H1 (cell line): ENCODE measurements at regions not wholly inside any gene's neighbourhood (a gene's known extent, or its start where the extent isn't known, plus 50 kb on each side); places are given as distances from the start of the nearest gene placed in this dataset.

ENCODE experiments used
- CTCF ChIA-PET: fragments of 300-600 bp; sonication (Branson Sonifier 250); formaldehyde crosslinking; loops from one replicate; lab custom pipeline; 2021; ENCODE audit not compliant: partially characterized antibody; lab: Charles Lee
- POLR2A ChIA-PET: fragments of 300-600 bp; sonication (Branson Sonifier 250); formaldehyde crosslinking; loops from one replicate; lab custom pipeline; 2021; ENCODE audit warnings: inconsistent platforms; ENCODE audit not compliant: partially characterized antibody; lab: Charles Lee
- DNase-seq, 2 experiments: peaks; one replicate each; pipeline versions ENCODE4 v3.0.0 to v3.0.0-alpha.2; 2010 to 2022; ENCODE audit warnings: low spot score in 2 of 2, low read depth in 1 of 2, mixed read lengths in 1 of 2
- FAIRE-seq: peaks from 2 replicates; lab custom pipeline; 2011; peaks lifted over from hg19 to GRCh38; lab: Jason Lieb, UNC
- H2AFZ ChIP-seq: 2 replicates; pipeline ENCODE4 v1.8.1; 2012; ENCODE audit warnings: low read length, inconsistent platforms
- H2AK5ac ChIP-seq: 2 replicates; pipeline ENCODE4 v1.6.1; 2013; ENCODE audit warnings: low read depth, low read length
- H2BK120ac ChIP-seq: replicated peaks from 2 replicates; pipeline ENCODE3; 2013; ENCODE audit warnings: low read depth, low read length, inconsistent platforms
- H2BK12ac ChIP-seq: 2 replicates; pipeline ENCODE4 v1.6.1; 2013; ENCODE audit warnings: low read depth, low read length
- H2BK15ac ChIP-seq: 2 replicates; pipeline ENCODE4 v1.6.1; 2013; ENCODE audit warnings: low read length
- H2BK20ac ChIP-seq: 2 replicates; pipeline ENCODE4 v1.6.1; 2013; ENCODE audit warnings: low read length
- H2BK5ac ChIP-seq: 2 replicates; pipeline ENCODE4 v1.6.1; 2013; ENCODE audit warnings: low read depth, low read length
- H3K14ac ChIP-seq: 2 replicates; pipeline ENCODE4 v1.6.1; 2013; ENCODE audit warnings: inconsistent platforms; ENCODE audit not compliant: insufficient read length
- H3K18ac ChIP-seq: 2 replicates; pipeline ENCODE4 v1.6.1; 2013; ENCODE audit warnings: low read length; ENCODE audit errors: extremely low read depth
- H3K23ac ChIP-seq: 2 replicates; pipeline ENCODE4 v1.6.1; 2013; ENCODE audit warnings: inconsistent platforms; ENCODE audit not compliant: insufficient read length
- H3K23me2 ChIP-seq: 2 replicates; pipeline ENCODE4 v1.6.1; 2013; ENCODE audit warnings: low read depth, low read length
- H3K27ac ChIP-seq: 2 replicates; pipeline ENCODE4 v1.6.1; 2011; ENCODE audit warnings: low read depth, low read length, inconsistent platforms
- H3K27me3 ChIP-seq, 4 experiments: replicated peaks in 1 of 4; 1 replicate in 1 of 4; 2 replicates in 3 of 4; pipeline versions ENCODE4 v1.6.1 to v1.8.1; 2011 to 2013; ENCODE audit warnings: low read length in 3 of 4, mild to moderate bottlenecking in 3 of 4, inconsistent platforms in 2 of 4, mixed read lengths in 2 of 4, moderate library complexity in 1 of 4; ENCODE audit not compliant: control insufficient read depth in 3 of 4, insufficient read depth in 3 of 4; ENCODE audit errors: extremely low read depth in 1 of 4
- H3K36me3 ChIP-seq, 4 experiments: 2 replicates each; pipeline versions ENCODE4 v1.6.1 to v1.8.1; 2011 to 2013; ENCODE audit warnings: mild to moderate bottlenecking in 4 of 4, low read length in 3 of 4, moderate library complexity in 2 of 4, control low read depth in 1 of 4, inconsistent platforms in 1 of 4; ENCODE audit not compliant: insufficient read depth in 4 of 4, control insufficient read depth in 2 of 4
- H3K4ac ChIP-seq: replicated peaks from 2 replicates; pipeline ENCODE3; 2013; ENCODE audit warnings: low read length, low read depth, mixed read lengths, inconsistent platforms; ENCODE audit not compliant: insufficient read length
- H3K4me1 ChIP-seq, 4 experiments: replicated peaks in 1 of 4; 1 replicate in 1 of 4; 2 replicates in 3 of 4; pipeline versions ENCODE4 v1.6.1 to v1.8.1; 2011 to 2013; ENCODE audit warnings: low read length in 3 of 4, inconsistent platforms in 2 of 4, mixed read lengths in 1 of 4; ENCODE audit not compliant: insufficient read depth in 4 of 4, control insufficient read depth in 3 of 4
- H3K4me2 ChIP-seq, 2 experiments: 2 replicates each; pipeline versions ENCODE4 v1.6.1 to v1.8.1; 2011 to 2013; ENCODE audit warnings: low read depth in 2 of 2, low read length in 2 of 2, control low read depth in 1 of 2, inconsistent platforms in 1 of 2, mild to moderate bottlenecking in 1 of 2; ENCODE audit not compliant: insufficient read depth in 1 of 2
- H3K4me3 ChIP-seq, 4 experiments: fragments of 200-600, 300-600 bp in 1 of 4; sonication (generic), shearing (Covaris generic), sonication (Bioruptor Twin) in 1 of 4; 2 replicates each; pipeline versions ENCODE4 v1.5.1 to v1.8.1; 2011 to 2016; ENCODE audit warnings: low read length in 4 of 4, low read depth in 3 of 4, control low read depth in 2 of 4, inconsistent platforms in 2 of 4, mild to moderate bottlenecking in 2 of 4, mixed read lengths in 1 of 4, moderate library complexity in 1 of 4; ENCODE audit not compliant: insufficient read depth in 2 of 4; ENCODE audit errors: extremely low read depth in 1 of 4
- H3K56ac ChIP-seq: replicated peaks from 2 replicates; pipeline ENCODE3; 2013; ENCODE audit warnings: low read depth, mild to moderate bottlenecking, mixed read lengths, low read length, inconsistent platforms; ENCODE audit not compliant: insufficient read length
- H3K79me1 ChIP-seq: 2 replicates; pipeline ENCODE4 v1.6.1; 2013; ENCODE audit warnings: low read depth, low read length, control low read depth
- H3K79me2 ChIP-seq, 2 experiments: 2 replicates each; pipeline versions ENCODE4 v1.6.1 to v1.8.1; 2012 to 2013; ENCODE audit warnings: low read length in 2 of 2, mild to moderate bottlenecking in 2 of 2, inconsistent platforms in 1 of 2; ENCODE audit not compliant: insufficient read depth in 2 of 2, control insufficient read depth in 1 of 2
- H3K9ac ChIP-seq, 4 experiments: replicated peaks in 1 of 4; 1 replicate in 1 of 4; 2 replicates in 3 of 4; pipeline versions ENCODE4 v1.6.1 to v1.8.1; 2011 to 2013; ENCODE audit warnings: low read depth in 3 of 4, low read length in 3 of 4, control low read depth in 2 of 4, mild to moderate bottlenecking in 2 of 4, moderate library complexity in 2 of 4, inconsistent platforms in 1 of 4; ENCODE audit errors: extremely low read depth in 1 of 4
- H3K9me3 ChIP-seq, 2 experiments: 2 replicates each; pipeline versions ENCODE4 v1.6.1 to v1.8.1; 2012 to 2013; ENCODE audit warnings: mild to moderate bottlenecking in 2 of 2, moderate library complexity in 2 of 2, control low read depth in 1 of 2, inconsistent platforms in 1 of 2, low read depth in 1 of 2, low read length in 1 of 2, mixed read lengths in 1 of 2; ENCODE audit not compliant: insufficient read depth in 2 of 2
- H4K20me1 ChIP-seq, 2 experiments: replicated peaks in 1 of 2; 2 replicates each; pipeline versions ENCODE3 to v1.8.1; 2011 to 2013; ENCODE audit warnings: inconsistent platforms in 2 of 2, low read length in 2 of 2, mild to moderate bottlenecking in 1 of 2; ENCODE audit not compliant: insufficient read depth in 2 of 2, control insufficient read depth in 1 of 2
- H4K5ac ChIP-seq: 2 replicates; pipeline ENCODE4 v1.6.1; 2013; ENCODE audit warnings: low read length, low read depth, mixed read lengths, inconsistent platforms; ENCODE audit not compliant: insufficient read length
- H4K8ac ChIP-seq: 2 replicates; pipeline ENCODE4 v1.8.0; 2013; ENCODE audit warnings: mild to moderate bottlenecking, moderate library complexity, low read length, inconsistent platforms; ENCODE audit not compliant: insufficient read depth; ENCODE audit errors: extremely low read depth
- H4K91ac ChIP-seq: replicated peaks from 2 replicates; pipeline ENCODE3; 2013; ENCODE audit warnings: low read length, mixed read lengths, inconsistent platforms; ENCODE audit not compliant: insufficient read length
- CHD2 ChIP-seq: IDR thresholded peaks from 2 replicates; pipeline ENCODE4 v1.6.1; 2012; ENCODE audit warnings: low read length, improper control_type of control experiment
- CREB1 ChIP-seq: IDR thresholded peaks from 2 replicates; pipeline ENCODE4 v1.6.1; 2012; ENCODE audit warnings: inconsistent platforms
- NANOG ChIP-seq: IDR thresholded peaks from 2 replicates; pipeline ENCODE4 v1.6.1; 2011; ENCODE audit warnings: low read length, low read depth, mild to moderate bottlenecking, inconsistent platforms; ENCODE audit not compliant: insufficient read depth, poor library complexity, severe bottlenecking
- NRF1 ChIP-seq: IDR thresholded peaks from 2 replicates; pipeline ENCODE4 v1.6.1; 2011; ENCODE audit warnings: mild to moderate bottlenecking, low read depth, low read length, improper control_type of control experiment
- POLR2AphosphoS5 ChIP-seq: IDR thresholded peaks from 2 replicates; pipeline ENCODE4 v1.6.1; 2011; ENCODE audit warnings: low read depth, low read length
- SRF ChIP-seq: IDR thresholded peaks from 2 replicates; pipeline ENCODE4 v1.6.1; 2011; ENCODE audit warnings: mild to moderate bottlenecking, low read depth, low read length, moderate library complexity
- WGBS, 2 experiments: shearing (Covaris generic) in 1 of 2; methylation state at CpG; one replicate each; pipeline versions ENCODE4 v1.1.6 to v1.1.7; 2013 to 2015; ENCODE audit warnings: low lambda C conversion rate in 2 of 2, mixed read lengths in 2 of 2, inconsistent platforms in 1 of 2, low coverage in 1 of 2, missing lambda C conversion rate in 1 of 2; ENCODE audit not compliant: insufficient replicate concordance in 2 of 2, insufficient coverage in 1 of 2, insufficient read length in 1 of 2; ENCODE audit errors: extremely low coverage in 1 of 2, missing lambda C conversion rate in 1 of 2; 5-methylcytosine and 5-hydroxymethylcytosine counted together
- TF ChIP-seq, protein P1 (sequence below): IDR thresholded peaks from 2 replicates; pipeline ENCODE4 v1.6.1; 2012; ENCODE audit warnings: low read length, inconsistent platforms
- TF ChIP-seq, protein P2 (sequence below): IDR thresholded peaks from 2 replicates; pipeline ENCODE4 v1.6.1; 2011; ENCODE audit warnings: low read length, improper control_type of control experiment

DNA sequence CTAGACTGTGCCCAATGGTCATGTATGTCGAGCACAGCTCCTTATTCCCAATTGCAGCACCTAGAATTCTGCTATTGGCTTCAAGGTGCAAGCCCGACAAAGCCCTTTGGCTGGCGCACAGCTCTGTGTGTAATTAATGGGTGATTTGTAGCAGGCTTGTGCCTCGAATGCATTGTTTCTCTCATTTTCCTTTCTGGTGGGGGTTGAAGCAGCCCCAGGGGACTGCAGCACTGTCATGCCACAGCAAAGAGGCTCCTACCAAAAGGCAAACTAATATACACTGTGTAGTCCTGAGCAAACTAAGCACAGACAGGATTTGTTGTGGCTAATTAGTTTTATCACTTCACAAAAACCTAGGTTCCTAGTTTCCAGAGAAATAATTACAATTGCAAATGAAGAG lies 898.7 kb downstream of the UQCRFS1 start:
- no peak overlapping the region for H3K9ac ChIP-seq
- H3K56ac ChIP-seq = no peak overlapping the region
- no peaks in the 10 kb centered on the region for H4K20me1 ChIP-seq
- no peak overlapping the region for H2BK120ac ChIP-seq
- H3K4me2 ChIP-seq = no peak overlapping the region
- no peak overlapping the region for H4K8ac ChIP-seq
- no peak overlapping the region for H4K91ac ChIP-seq
- 0 out of 7 replicates have a peak, but pooled peaks cover 0 to 2% (median 0%) of the 10 kb centered on the region in 4 experiments for H3K27me3 ChIP-seq
- H2AK5ac ChIP-seq = no peak overlapping the region
- H3K14ac ChIP-seq = no peak overlapping the region
- 0 out of 2 replicates have a peak overlapping the region, but pooled peaks have one; percentile 24 for H2AFZ ChIP-seq
- ChIA-PET POLR2A (no interaction called here), CTCF (interaction anchor here (1.4 to 20.3 kb wide), 4 partner anchors 9 to 340 kb away, joined by 4 to 289 read pairs (median 8); no protein-coding TSS in a partner anchor)
- no peaks in the 10 kb centered on the region for H3K79me1 ChIP-seq
- TF ChIP-seq CREB1 = no peak
- no peak for TF ChIP-seq CHD2
- no peak for TF ChIP-seq POLR2AphosphoS5
- no peak for TF ChIP-seq NANOG
- TF ChIP-seq NRF1 = no peak
- TF ChIP-seq, protein P1, sequence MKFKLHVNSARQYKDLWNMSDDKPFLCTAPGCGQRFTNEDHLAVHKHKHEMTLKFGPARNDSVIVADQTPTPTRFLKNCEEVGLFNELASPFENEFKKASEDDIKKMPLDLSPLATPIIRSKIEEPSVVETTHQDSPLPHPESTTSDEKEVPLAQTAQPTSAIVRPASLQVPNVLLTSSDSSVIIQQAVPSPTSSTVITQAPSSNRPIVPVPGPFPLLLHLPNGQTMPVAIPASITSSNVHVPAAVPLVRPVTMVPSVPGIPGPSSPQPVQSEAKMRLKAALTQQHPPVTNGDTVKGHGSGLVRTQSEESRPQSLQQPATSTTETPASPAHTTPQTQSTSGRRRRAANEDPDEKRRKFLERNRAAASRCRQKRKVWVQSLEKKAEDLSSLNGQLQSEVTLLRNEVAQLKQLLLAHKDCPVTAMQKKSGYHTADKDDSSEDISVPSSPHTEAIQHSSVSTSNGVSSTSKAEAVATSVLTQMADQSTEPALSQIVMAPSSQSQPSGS = no peak
- TF ChIP-seq SRF = no peak
- TF ChIP-seq, protein P2, sequence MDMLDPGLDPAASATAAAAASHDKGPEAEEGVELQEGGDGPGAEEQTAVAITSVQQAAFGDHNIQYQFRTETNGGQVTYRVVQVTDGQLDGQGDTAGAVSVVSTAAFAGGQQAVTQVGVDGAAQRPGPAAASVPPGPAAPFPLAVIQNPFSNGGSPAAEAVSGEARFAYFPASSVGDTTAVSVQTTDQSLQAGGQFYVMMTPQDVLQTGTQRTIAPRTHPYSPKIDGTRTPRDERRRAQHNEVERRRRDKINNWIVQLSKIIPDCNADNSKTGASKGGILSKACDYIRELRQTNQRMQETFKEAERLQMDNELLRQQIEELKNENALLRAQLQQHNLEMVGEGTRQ = no peak
- H3K23ac ChIP-seq = no peak overlapping the region
- peaks cover 0 to 10% (median 5%) of the 10 kb centered on the region in 4 experiments; a peak in 5 of 7 replicates for H3K4me1 ChIP-seq
- no peaks in the 10 kb centered on the region for H3K79me2 ChIP-seq
- no peak overlapping the region for H3K27ac ChIP-seq
- no peaks in the 10 kb centered on the region for H3K9me3 ChIP-seq
- H2BK20ac ChIP-seq = no peak overlapping the region
- H3K4me3 ChIP-seq = no peak overlapping the region
- 86% methylated on average over 4 of the region's 4 CpGs; no CpG with 5 or more reads in 1 of the 2 experiments for WGBS, 2 experiments
- no peak for FAIRE-seq
- H2BK12ac ChIP-seq = no peak overlapping the region
- no peaks in the 10 kb centered on the region for H3K23me2 ChIP-seq
- no peak overlapping the region for H4K5ac ChIP-seq
- H2BK15ac ChIP-seq = no peak overlapping the region
- no peak for DNase-seq
- no peak overlapping the region for H3K18ac ChIP-seq
- H3K36me3 ChIP-seq = no peaks in the 10 kb centered on the region
- no peak overlapping the region for H3K4ac ChIP-seq
- H2BK5ac ChIP-seq = no peak overlapping the region
